ENCODE measurements at regions not wholly inside any gene's neighbourhood (a gene's known extent, or its start where the extent isn't known, plus 50 kb on each side); places are given as distances from the start of the nearest gene placed in this dataset.

DNA sequence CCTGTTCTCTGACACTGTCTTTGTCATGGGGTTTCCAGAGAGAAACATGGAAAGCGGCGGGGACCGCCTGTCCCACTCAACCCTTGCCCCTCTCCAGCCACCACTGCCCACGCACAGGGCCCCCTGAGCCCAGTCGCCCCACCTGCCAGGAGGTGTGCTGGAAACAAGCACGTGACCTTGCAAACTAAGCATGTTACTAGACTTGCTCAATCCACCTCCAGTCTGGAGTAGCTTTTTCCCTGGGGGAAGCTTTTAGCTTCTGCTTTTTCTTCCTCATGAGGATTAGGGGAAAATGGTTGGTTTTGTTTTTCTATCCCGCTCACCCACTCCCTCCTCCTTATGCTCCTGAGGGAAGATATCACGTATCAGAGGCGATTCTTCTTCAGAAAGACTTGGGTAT lies 105.7 kb downstream of the PLEKHG1 start:
- H3F3A ChIP-seq (ENCODE audit: low read length, unreplicated experiment): no peaks in the 10 kb centered on the region
- intact Hi-C loops (cut with micrococcal nuclease): no loop called here
- no peaks in the 10 kb centered on the region; the same call in 1 of the 2 replicates for H3K4me1 ChIP-seq (ENCODE audit: insufficient read depth, low read length)
- no peak overlapping the region for H3K27ac ChIP-seq (ENCODE audit: low read length)
- ChIA-PET POLR2A (ENCODE audit: unreplicated experiment) (no interaction called here), CTCF (interaction anchor here (0.5 kb wide), 1 partner anchor 9 kb away, joined by 4 read pairs; no protein-coding TSS in a partner anchor)
- no peaks in the 10 kb centered on the region for H3K36me3 ChIP-seq (ENCODE audit: low read depth, low read length)
- TF ChIP-seq EZH2 (IDR thresholded peaks at IDR 0.05; ENCODE audit: low read length, unreplicated experiment): no peak
- H3K9me2 ChIP-seq (replicated peaks; ENCODE audit: low read length): no peaks in the 10 kb centered on the region
- no peak overlapping the region for H3K4me2 ChIP-seq (ENCODE audit: low read length)
- no peak overlapping the region for H3K9ac ChIP-seq (ENCODE audit: low read length)
- no peaks in the 10 kb centered on the region for H3K9me3 ChIP-seq (ENCODE audit: low read length)
- H4K20me1 ChIP-seq (ENCODE audit: low read length): no peaks in the 10 kb centered on the region
- no TSS peak for BruUV-seq (replicated peaks)
- no peak overlapping the region for H3K4me3 ChIP-seq (ENCODE audit: low read length)
- no peaks in the 10 kb centered on the region for H3K27me3 ChIP-seq (ENCODE audit: low read length)
- no peak for ATAC-seq
- no peak for DNase-seq
- H3K79me2 ChIP-seq (ENCODE audit: low read length): no peaks in the 10 kb centered on the region
- H2AFZ ChIP-seq (ENCODE audit: low read length): no peak overlapping the region

- POLR2A ChIA-PET (ENCODE audit: unreplicated experiment): no interaction called here
- Histone ChIP-seq H4K20me1 (ENCODE audit: low read length) (no peaks in the 10 kb centered on the region), H3K27ac (ENCODE audit: low read length) (no peak overlapping the region), H3K4me2 (ENCODE audit: low read length) (no peak overlapping the region), H3K79me2 (ENCODE audit: low read length) (no peaks in the 10 kb centered on the region), H3K9me2 (replicated peaks; ENCODE audit: low read length) (no peaks in the 10 kb centered on the region), H2AFZ (ENCODE audit: low read length) (no peak overlapping the region), H3K36me3 (ENCODE audit: low read depth, low read length) (no peaks in the 10 kb centered on the region), H3K9me3 (ENCODE audit: low read length) (no peaks in the 10 kb centered on the region), H3K4me1 (ENCODE audit: insufficient read depth, low read length) (no peaks in the 10 kb centered on the region; the same call in 1 of the 2 replicates), H3K9ac (ENCODE audit: low read length) (no peak overlapping the region), H3F3A (ENCODE audit: low read length, unreplicated experiment) (no peaks in the 10 kb centered on the region), H3K27me3 (ENCODE audit: low read length) (no peaks in the 10 kb centered on the region), H3K4me3 (ENCODE audit: low read length) (no peak overlapping the region)
- CTCF ChIA-PET: no interaction called here
- intact Hi-C loops (cut with micrococcal nuclease): no loop called here
- no TSS peak for BruUV-seq (replicated peaks)
- ATAC-seq (no peak), DNase-seq (peak; percentile 4)
- TF ChIP-seq EZH2phosphoT487 (IDR thresholded peaks at IDR 0.05; ENCODE audit: borderline replicate concordance, low read length) (no peak), EZH2 (IDR thresholded peaks at IDR 0.05; ENCODE audit: low read length, unreplicated experiment) (no peak)
- TF ChIP-seq, protein P1, sequence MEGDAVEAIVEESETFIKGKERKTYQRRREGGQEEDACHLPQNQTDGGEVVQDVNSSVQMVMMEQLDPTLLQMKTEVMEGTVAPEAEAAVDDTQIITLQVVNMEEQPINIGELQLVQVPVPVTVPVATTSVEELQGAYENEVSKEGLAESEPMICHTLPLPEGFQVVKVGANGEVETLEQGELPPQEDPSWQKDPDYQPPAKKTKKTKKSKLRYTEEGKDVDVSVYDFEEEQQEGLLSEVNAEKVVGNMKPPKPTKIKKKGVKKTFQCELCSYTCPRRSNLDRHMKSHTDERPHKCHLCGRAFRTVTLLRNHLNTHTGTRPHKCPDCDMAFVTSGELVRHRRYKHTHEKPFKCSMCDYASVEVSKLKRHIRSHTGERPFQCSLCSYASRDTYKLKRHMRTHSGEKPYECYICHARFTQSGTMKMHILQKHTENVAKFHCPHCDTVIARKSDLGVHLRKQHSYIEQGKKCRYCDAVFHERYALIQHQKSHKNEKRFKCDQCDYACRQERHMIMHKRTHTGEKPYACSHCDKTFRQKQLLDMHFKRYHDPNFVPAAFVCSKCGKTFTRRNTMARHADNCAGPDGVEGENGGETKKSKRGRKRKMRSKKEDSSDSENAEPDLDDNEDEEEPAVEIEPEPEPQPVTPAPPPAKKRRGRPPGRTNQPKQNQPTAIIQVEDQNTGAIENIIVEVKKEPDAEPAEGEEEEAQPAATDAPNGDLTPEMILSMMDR (conservative IDR thresholded peaks at IDR 0.05; ENCODE audit: low read depth, low read length): no peak
These were observed 110.6 kb downstream of the PLEKHG1 start for GRCh38 chr6:150710236-150710635.

GRCh38 chr6:150711061-150711460 lies 111.4 kb downstream of the PLEKHG1 start:
- Histone ChIP-seq H4K20me1 (ENCODE audit: low read length) (no peaks in the 10 kb centered on the region), H3K9me2 (replicated peaks; ENCODE audit: low read length) (no peaks in the 10 kb centered on the region), H3K27me3 (ENCODE audit: low read length) (no peaks in the 10 kb centered on the region), H3K4me1 (ENCODE audit: insufficient read depth, low read length) (no peaks in the 10 kb centered on the region; the same call in 1 of the 2 replicates), H3K27ac (ENCODE audit: low read length) (no peak overlapping the region), H3K9ac (ENCODE audit: low read length) (no peak overlapping the region), H3K4me2 (ENCODE audit: low read length) (no peak overlapping the region), H3K9me3 (ENCODE audit: low read length) (no peaks in the 10 kb centered on the region), H3K36me3 (ENCODE audit: low read depth, low read length) (no peaks in the 10 kb centered on the region), H2AFZ (ENCODE audit: low read length) (no peak overlapping the region), H3K79me2 (ENCODE audit: low read length) (no peaks in the 10 kb centered on the region), H3K4me3 (ENCODE audit: low read length) (no peak overlapping the region), H3F3A (ENCODE audit: low read length, unreplicated experiment) (no peaks in the 10 kb centered on the region)
- ChIA-PET POLR2A (ENCODE audit: unreplicated experiment) (no interaction called here), CTCF (no interaction called here)
- TF ChIP-seq EZH2 (IDR thresholded peaks at IDR 0.05; ENCODE audit: low read length, unreplicated experiment) (no peak), EZH2phosphoT487 (IDR thresholded peaks at IDR 0.05; ENCODE audit: borderline replicate concordance, low read length) (no peak)
- TF ChIP-seq, protein P1 (conservative IDR thresholded peaks at IDR 0.05; ENCODE audit: low read depth, low read length): no peak
- DNase-seq: no peak
- intact Hi-C loops (cut with micrococcal nuclease): no loop called here
- ATAC-seq: no peak
- no TSS peak for BruUV-seq (replicated peaks)

Measured in PC-3 (cell line).